HEK293 (cell line): ENCODE measurements at regions not wholly inside any gene's neighbourhood (a gene's known extent, or its start where the extent isn't known, plus 50 kb on each side); places are given as distances from the start of the nearest gene placed in this dataset.

Source experiments
- CTCF ChIA-PET: fragments of 350-600 bp; formaldehyde crosslinking; extraction: SDS; loops from one replicate; lab custom pipeline; 2021; ENCODE audit warnings: antibody characterized with exemption; lab: Yijun Ruan, JAX
- POLR2A ChIA-PET: fragments of 300-600 bp; formaldehyde crosslinking; extraction: SDS; loops from one replicate; lab custom pipeline; 2020; ENCODE audit warnings: antibody characterized with exemption, inconsistent platforms; lab: Yijun Ruan, JAX
- H3K27ac ChIP-seq: fragments of 200-500 bp; sonication (Bioruptor generic); 2 replicates; pipeline ENCODE4 v1.5.1; 2014; ENCODE audit warnings: low read depth, low read length, control low read depth, inconsistent platforms; ENCODE audit errors: extremely low read depth
- H3K36me3 ChIP-seq, 2 experiments: fragments of 200-500 bp in 1 of 2; sonication (Bioruptor generic) in 1 of 2; 1 replicate in 1 of 2; 2 replicates in 1 of 2; pipeline ENCODE4 v1.5.1; 2014 to 2017; ENCODE audit warnings: inconsistent platforms in 2 of 2, low read length in 2 of 2; ENCODE audit not compliant: control insufficient read depth in 2 of 2, insufficient read depth in 1 of 2
- H3K4me1 ChIP-seq: fragments of 200-500 bp; sonication (Bioruptor generic); 2 replicates; pipeline ENCODE4 v1.5.1; 2014; ENCODE audit warnings: mild to moderate bottlenecking, low read length, inconsistent platforms; ENCODE audit not compliant: control insufficient read depth, insufficient read depth
- H3K4me3 ChIP-seq: 2 replicates; pipeline ENCODE4 v1.5.1; 2011; ENCODE audit warnings: low read depth, mild to moderate bottlenecking, control low read depth, low read length, moderate library complexity
- H3K9me3 ChIP-seq: fragments of 200-500 bp; sonication (Bioruptor generic); 2 replicates; pipeline ENCODE4 v1.5.1; 2014; ENCODE audit warnings: low read depth, low read length, inconsistent platforms; ENCODE audit not compliant: control insufficient read depth, insufficient read depth
- TRIM28 ChIP-seq: IDR thresholded peaks from 2 replicates; pipeline ENCODE4 v1.6.1; 2011; ENCODE audit warnings: low read length, control low read depth, borderline replicate concordance
- ZBTB7A ChIP-seq: fragments of 450-650 bp; formaldehyde crosslinking; IDR thresholded peaks from 2 replicates; pipeline ENCODE4 v1.5.1; 2016; ENCODE audit warnings: low read depth, missing biosample characterization, missing genetic modification characterization
- ZFP37 ChIP-seq: fragments of 450-650 bp; formaldehyde crosslinking; IDR thresholded peaks from 2 replicates; pipeline ENCODE4 v1.5.1; 2016; ENCODE audit warnings: missing biosample characterization, missing genetic modification characterization
- ZNF341 ChIP-seq: fragments of 450-650 bp; formaldehyde crosslinking; IDR thresholded peaks from 2 replicates; pipeline ENCODE4; 2016; ENCODE audit warnings: low read depth, missing biosample characterization, missing genetic modification characterization
- TF ChIP-seq, protein P1 (sequence below): fragments of 450-650 bp; formaldehyde crosslinking; IDR thresholded peaks from 2 replicates; pipeline ENCODE4 v1.5.1; 2016; ENCODE audit warnings: missing biosample characterization, missing genetic modification characterization
- TF ChIP-seq, protein P2 (sequence below): fragments of 450-650 bp; formaldehyde crosslinking; IDR thresholded peaks from 2 replicates; pipeline ENCODE4 v1.5.1; 2016; ENCODE audit warnings: missing biosample characterization, missing genetic modification characterization
- TF ChIP-seq, protein P3 (sequence below): fragments of 450-650 bp; formaldehyde crosslinking; IDR thresholded peaks from 2 replicates; pipeline ENCODE4 v1.5.1; 2016; ENCODE audit warnings: missing biosample characterization, missing genetic modification characterization, borderline replicate concordance

DNA sequence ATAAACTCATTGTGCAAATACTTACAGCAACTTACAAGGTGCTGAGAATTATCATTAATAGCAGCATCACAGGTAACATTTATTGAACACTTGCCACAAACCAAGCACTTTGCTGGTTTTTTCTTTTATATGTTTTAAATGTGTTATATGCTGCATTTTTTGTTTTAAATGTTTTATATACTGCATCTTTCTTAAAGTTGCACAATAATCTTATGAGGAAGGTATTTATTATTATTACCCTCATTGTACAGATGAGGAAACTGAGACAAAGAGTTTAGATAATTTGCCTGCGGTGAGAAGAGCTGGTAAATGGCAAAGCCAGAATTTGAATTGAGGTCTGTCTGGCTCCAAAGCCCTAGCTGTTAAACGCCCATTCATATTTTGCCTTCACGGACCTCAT, 52.2 kb upstream of the RIOK3 start (continued):
- TF ChIP-seq, protein P1, sequence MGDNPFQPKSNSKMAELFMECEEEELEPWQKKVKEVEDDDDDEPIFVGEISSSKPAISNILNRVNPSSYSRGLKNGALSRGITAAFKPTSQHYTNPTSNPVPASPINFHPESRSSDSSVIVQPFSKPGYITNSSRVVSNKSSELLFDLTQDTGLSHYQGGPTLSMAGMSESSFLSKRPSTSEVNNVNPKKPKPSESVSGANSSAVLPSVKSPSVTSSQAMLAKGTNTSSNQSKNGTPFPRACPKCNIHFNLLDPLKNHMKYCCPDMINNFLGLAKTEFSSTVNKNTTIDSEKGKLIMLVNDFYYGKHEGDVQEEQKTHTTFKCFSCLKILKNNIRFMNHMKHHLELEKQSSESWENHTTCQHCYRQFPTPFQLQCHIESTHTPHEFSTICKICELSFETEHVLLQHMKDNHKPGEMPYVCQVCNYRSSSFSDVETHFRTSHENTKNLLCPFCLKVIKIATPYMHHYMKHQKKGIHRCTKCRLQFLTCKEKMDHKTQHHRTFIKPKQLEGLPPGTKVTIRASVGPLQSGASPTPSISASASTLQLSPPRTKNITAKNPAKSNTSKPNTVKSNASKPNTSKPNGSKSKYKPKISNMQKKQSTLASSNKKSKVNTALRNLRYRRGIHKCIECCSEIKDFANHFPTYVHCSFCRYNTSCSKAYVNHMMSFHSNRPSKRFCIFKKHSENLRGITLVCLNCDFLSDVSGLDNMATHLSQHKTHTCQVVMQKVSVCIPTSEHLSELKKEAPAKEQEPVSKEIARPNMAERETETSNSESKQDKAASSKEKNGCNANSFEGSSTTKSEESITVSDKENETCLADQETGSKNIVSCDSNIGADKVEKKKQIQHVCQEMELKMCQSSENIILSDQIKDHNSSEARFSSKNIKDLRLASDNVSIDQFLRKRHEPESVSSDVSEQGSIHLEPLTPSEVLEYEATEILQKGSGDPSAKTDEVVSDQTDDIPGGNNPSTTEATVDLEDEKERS (tag by site-specific recombination), result no peak
- TF ChIP-seq ZBTB7A (no peak), ZFP37 (no peak)

DNA sequence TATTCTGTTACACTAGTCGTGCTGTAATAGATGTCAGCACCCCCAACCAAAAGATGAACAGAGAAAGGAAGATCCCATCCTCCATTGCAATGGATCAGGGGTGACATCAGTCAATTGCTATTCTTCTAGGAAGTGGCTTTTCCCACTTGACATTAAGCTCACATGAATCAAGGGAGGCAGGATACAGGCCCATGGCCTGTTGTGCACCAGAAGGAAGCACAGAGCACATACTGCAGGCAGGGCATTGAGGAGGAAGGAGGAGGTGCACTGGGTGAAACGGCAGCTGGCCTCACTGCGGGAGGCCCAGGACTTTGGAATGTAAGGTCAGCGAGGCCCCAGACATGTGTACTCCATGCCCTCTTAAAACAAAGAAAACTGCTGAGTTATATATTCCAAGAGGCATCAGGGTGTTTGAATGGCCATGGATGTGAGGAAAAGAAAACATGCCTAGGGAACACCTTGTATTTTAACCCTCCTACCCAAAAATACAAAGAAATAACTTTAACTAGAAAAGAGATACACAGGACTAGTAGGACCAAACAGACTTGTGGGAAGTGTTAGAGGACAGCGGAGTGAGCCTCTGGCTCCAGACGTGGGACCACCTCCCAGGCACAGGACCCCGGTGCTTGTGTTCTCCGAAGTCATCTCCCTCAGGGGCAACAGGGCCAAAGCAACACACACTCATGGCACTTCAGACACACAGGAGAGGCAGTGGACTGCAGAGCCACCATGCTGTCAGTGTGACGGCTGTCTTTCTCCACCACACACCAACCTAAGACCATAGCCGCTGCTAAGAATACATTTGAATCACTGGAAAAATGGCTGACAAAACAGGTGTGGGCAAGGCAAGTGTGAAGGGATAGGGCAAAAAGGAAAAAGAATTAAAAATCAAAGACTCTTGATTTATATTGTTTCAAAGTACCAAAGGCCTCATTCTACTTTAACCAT, 51.4 kb upstream of the RIOK3 start:
- H3K27ac ChIP-seq, result no peak overlapping the region

More for the DNA sequence above, 51.4 kb upstream of the RIOK3 start:
- CTCF ChIA-PET, result interaction anchor here (1.0 to 1.5 kb wide), 4 partner anchors 10 to 603 kb away, joined by 3 to 10 read pairs (median 6); no protein-coding TSS in a partner anchor
- TF ChIP-seq ZNF341 (tag by site-specific recombination), result peak; percentile 72
- TF ChIP-seq, protein P2, sequence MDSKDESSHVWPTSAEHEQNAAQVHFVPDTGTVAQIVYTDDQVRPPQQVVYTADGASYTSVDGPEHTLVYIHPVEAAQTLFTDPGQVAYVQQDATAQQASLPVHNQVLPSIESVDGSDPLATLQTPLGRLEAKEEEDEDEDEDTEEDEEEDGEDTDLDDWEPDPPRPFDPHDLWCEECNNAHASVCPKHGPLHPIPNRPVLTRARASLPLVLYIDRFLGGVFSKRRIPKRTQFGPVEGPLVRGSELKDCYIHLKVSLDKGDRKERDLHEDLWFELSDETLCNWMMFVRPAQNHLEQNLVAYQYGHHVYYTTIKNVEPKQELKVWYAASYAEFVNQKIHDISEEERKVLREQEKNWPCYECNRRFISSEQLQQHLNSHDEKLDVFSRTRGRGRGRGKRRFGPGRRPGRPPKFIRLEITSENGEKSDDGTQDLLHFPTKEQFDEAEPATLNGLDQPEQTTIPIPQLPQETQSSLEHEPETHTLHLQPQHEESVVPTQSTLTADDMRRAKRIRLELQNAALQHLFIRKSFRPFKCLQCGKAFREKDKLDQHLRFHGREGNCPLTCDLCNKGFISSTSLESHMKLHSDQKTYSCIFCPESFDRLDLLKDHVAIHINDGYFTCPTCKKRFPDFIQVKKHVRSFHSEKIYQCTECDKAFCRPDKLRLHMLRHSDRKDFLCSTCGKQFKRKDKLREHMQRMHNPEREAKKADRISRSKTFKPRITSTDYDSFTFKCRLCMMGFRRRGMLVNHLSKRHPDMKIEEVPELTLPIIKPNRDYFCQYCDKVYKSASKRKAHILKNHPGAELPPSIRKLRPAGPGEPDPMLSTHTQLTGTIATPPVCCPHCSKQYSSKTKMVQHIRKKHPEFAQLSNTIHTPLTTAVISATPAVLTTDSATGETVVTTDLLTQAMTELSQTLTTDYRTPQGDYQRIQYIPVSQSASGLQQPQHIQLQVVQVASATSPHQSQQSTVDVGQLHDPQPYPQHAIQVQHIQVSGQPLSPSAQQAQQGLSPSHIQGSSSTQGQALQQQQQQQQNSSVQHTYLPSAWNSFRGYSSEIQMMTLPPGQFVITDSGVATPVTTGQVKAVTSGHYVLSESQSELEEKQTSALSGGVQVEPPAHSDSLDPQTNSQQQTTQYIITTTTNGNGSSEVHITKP, result peak; percentile 52; the same call in 1 of the 2 replicates
- TF ChIP-seq, protein P3, sequence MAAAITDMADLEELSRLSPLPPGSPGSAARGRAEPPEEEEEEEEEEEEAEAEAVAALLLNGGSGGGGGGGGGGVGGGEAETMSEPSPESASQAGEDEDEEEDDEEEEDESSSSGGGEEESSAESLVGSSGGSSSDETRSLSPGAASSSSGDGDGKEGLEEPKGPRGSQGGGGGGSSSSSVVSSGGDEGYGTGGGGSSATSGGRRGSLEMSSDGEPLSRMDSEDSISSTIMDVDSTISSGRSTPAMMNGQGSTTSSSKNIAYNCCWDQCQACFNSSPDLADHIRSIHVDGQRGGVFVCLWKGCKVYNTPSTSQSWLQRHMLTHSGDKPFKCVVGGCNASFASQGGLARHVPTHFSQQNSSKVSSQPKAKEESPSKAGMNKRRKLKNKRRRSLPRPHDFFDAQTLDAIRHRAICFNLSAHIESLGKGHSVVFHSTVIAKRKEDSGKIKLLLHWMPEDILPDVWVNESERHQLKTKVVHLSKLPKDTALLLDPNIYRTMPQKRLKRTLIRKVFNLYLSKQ (tag by site-specific recombination), result no peak
- TF ChIP-seq TRIM28, result peak; percentile 68
- POLR2A ChIA-PET, result interaction anchor here (0.7 to 1.1 kb wide), 2 partner anchors 27 to 268 kb away, joined by 3 read pairs; no protein-coding TSS in a partner anchor
- Histone ChIP-seq H3K9me3 (no peaks in the 10 kb centered on the region), H3K4me3 (no peak overlapping the region), H3K36me3 (no peaks in the 10 kb centered on the region), H3K4me1 (no peaks in the 10 kb centered on the region)
